ENCODE measurements at regions not wholly inside any gene's neighbourhood (a gene's known extent, or its start where the extent isn't known, plus 50 kb on each side); places are given as distances from the start of the nearest gene placed in this dataset.

GRCh38 chr19:30669329-30670010, 297.3 kb downstream of the ZNF536 start:
- no peak overlapping the region for H3K56ac ChIP-seq (ENCODE audit: insufficient read length, low read depth, low read length)
- H3K18ac ChIP-seq (ENCODE audit: insufficient read length, low read depth, low read length): no peak overlapping the region
- H2BK5ac ChIP-seq (ENCODE audit: insufficient read length, low read length): no peak overlapping the region
- H3K79me2 ChIP-seq (ENCODE audit: insufficient read depth, low read length): no peaks in the 10 kb centered on the region
- no peaks in the 10 kb centered on the region for H4K20me1 ChIP-seq (ENCODE audit: control insufficient read depth, insufficient read depth, insufficient read length)
- no peak overlapping the region for H3K4ac ChIP-seq (ENCODE audit: low read depth, low read length)
- no peak overlapping the region for H4K8ac ChIP-seq (replicated peaks; ENCODE audit: insufficient read length, low read depth, low read length)
- H3K4me1 Mint-ChIP-seq: peaks cover 6 to 13% of the 10 kb centered on the region in 2 experiments
- H4K5ac ChIP-seq (ENCODE audit: insufficient read length, low read depth, low read length): no peak overlapping the region
- TF ChIP-seq CTCF (conservative IDR thresholded peaks at IDR 0.05): peak; percentile 91
- H3K9ac ChIP-seq (ENCODE audit: extremely low read depth, insufficient read length, low read length): no peak overlapping the region
- no peak overlapping the region for H2BK120ac ChIP-seq (ENCODE audit: low read depth, low read length, poor library complexity, severe bottlenecking)
- H3K14ac ChIP-seq (ENCODE audit: insufficient read depth, low read length): no peak overlapping the region
- peak overlapping the region in 1 of 2 experiments; percentile 26; a peak in 1 of 5 replicates for H3K4me3 Mint-ChIP-seq
- H3K79me1 ChIP-seq (ENCODE audit: insufficient read depth, low read depth, low read length, poor library complexity, severe bottlenecking): no peaks in the 10 kb centered on the region
- H2AK5ac ChIP-seq (ENCODE audit: insufficient read length, low read length): no peak overlapping the region
- H2BK12ac ChIP-seq (ENCODE audit: insufficient read length, low read depth, low read length): no peak overlapping the region
- peaks cover 8% of the 10 kb centered on the region for H3K27me3 Mint-ChIP-seq (ENCODE audit: low read depth)
- DNase-seq: peak; percentile 81
- H4K91ac ChIP-seq (ENCODE audit: insufficient read length, low read depth, low read length): no peak overlapping the region
- H3K27me3 ChIP-seq (ENCODE audit: insufficient read depth, low read length): no peaks in the 10 kb centered on the region
- no peak overlapping the region for H2AFZ ChIP-seq (ENCODE audit: low read length)
- no peaks in the 10 kb centered on the region for H3K9me3 ChIP-seq (ENCODE audit: control insufficient read depth, low read depth, low read length)
- no CpG with 5 or more reads among the region's 25 CpGs for WGBS (ENCODE audit: extremely low coverage, insufficient read length, low lambda C conversion rate)
- H3K23me2 ChIP-seq (ENCODE audit: insufficient read length, low read depth, low read length, poor library complexity, severe bottlenecking): no peaks in the 10 kb centered on the region
- H3K23ac ChIP-seq (ENCODE audit: insufficient read length, low read depth, low read length): no peak overlapping the region
- H3K4me1 ChIP-seq (ENCODE audit: insufficient read depth, low read length): no peaks in the 10 kb centered on the region
- H3K27ac Mint-ChIP-seq: no peak overlapping the region; a peak in 1 of 7 replicates
- H3K4me2 ChIP-seq (ENCODE audit: insufficient read depth, insufficient read length, low read length): no peak overlapping the region
- H3K36me3 Mint-ChIP-seq (ENCODE audit: insufficient read depth in 1 of 3, low read depth in 3 of 3): no peaks in the 10 kb centered on the region
- no peak overlapping the region for H3T11ph ChIP-seq (ENCODE audit: low read length)
- H2BK20ac ChIP-seq (ENCODE audit: low read depth, low read length, poor library complexity, severe bottlenecking): no peak overlapping the region
- no peaks in the 10 kb centered on the region; a peak in 2 of 5 replicates for H3K9me3 Mint-ChIP-seq
- no peak overlapping the region for H2BK15ac ChIP-seq (ENCODE audit: low read depth, low read length)
- no peak overlapping the region for H3K27ac ChIP-seq (ENCODE audit: insufficient read length, low read depth, low read length)

Measured in H9 (cell line).